ENCODE measurements at regions not wholly inside any gene's neighbourhood (a gene's known extent, or its start where the extent isn't known, plus 50 kb on each side); places are given as distances from the start of the nearest gene placed in this dataset.

GRCh38 chr1:38475624-38476005 is 384.0 kb downstream of the RRAGC start:
- ChIA-PET POLR2A (no interaction called here), CTCF (no interaction called here)
- DNase-seq: no peak
- Mint-ChIP-seq H3K27ac (no peak overlapping the region), H3K9me3 (peaks cover 3% of the 10 kb centered on the region), H3K36me3 (ENCODE audit: low read depth) (no peaks in the 10 kb centered on the region), H3K4me1 (ENCODE audit: low read depth) (peaks cover 13% of the 10 kb centered on the region), H3K27me3 (peaks cover 48% of the 10 kb centered on the region), H3K4me3 (no peak overlapping the region)
- TF ChIP-seq, protein P1, sequence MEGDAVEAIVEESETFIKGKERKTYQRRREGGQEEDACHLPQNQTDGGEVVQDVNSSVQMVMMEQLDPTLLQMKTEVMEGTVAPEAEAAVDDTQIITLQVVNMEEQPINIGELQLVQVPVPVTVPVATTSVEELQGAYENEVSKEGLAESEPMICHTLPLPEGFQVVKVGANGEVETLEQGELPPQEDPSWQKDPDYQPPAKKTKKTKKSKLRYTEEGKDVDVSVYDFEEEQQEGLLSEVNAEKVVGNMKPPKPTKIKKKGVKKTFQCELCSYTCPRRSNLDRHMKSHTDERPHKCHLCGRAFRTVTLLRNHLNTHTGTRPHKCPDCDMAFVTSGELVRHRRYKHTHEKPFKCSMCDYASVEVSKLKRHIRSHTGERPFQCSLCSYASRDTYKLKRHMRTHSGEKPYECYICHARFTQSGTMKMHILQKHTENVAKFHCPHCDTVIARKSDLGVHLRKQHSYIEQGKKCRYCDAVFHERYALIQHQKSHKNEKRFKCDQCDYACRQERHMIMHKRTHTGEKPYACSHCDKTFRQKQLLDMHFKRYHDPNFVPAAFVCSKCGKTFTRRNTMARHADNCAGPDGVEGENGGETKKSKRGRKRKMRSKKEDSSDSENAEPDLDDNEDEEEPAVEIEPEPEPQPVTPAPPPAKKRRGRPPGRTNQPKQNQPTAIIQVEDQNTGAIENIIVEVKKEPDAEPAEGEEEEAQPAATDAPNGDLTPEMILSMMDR (IDR thresholded peaks at IDR 0.05): no peak
- ATAC-seq: no peak
- intact Hi-C loops (cut with micrococcal nuclease): no loop called here

DNA sequence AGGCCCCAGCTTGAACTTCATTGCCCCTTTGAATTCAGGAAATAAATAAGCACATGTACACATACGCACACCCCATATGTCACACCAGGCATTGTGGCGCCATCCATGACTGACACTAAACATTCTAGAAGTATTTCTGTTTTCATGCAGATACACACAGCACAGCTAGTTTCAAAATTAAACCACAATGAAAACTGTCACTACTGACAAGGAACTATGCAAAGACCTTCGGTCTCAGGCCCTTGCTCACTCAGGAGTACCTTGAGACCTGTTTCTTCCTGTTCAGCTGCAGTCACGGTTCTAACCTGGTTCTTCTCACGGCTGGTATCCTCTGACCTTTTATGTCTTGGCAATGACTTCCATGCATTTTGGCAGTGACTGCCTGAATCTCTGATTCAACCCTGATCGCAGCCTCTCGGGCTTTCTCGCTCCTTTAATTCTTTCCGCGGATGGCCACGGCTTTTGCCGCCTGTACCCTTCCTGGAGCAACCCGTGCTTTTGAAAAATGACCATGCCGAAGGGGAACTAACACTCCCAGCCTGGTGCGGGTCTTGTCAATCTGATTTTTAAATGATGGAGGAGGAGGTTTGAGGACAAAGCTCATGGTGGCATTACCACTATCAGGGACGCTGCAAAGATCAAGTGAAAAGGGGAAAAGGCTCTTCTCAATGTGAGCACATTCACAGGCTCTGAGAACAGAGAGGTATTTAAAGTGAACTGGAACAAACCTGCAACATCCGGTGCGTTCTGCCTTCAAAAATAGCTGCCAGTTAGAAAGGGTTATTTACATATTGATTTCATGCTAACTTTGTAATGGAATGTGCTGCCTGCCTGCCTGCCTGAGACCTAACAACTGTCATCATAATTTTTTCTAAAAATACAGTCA is 384.6 kb downstream of the RRAGC start:
- Mint-ChIP-seq H3K4me3 (no peak overlapping the region), H3K27ac (no peak overlapping the region), H3K4me1 (ENCODE audit: low read depth) (peaks cover 13% of the 10 kb centered on the region), H3K9me3 (peaks cover 3% of the 10 kb centered on the region), H3K27me3 (peaks cover 48% of the 10 kb centered on the region), H3K36me3 (ENCODE audit: low read depth) (no peaks in the 10 kb centered on the region)
- ChIA-PET CTCF (no interaction called here), POLR2A (no interaction called here)
- peak; percentile 20 for DNase-seq
- TF ChIP-seq, protein P1 (IDR thresholded peaks at IDR 0.05): no peak
- ATAC-seq: peak; percentile 30
- intact Hi-C loops (cut with micrococcal nuclease): no loop called here

GRCh38 chr1:38466487-38466886 is 393.1 kb downstream of the RRAGC start:
- Mint-ChIP-seq H3K4me3 (no peak overlapping the region), H3K9me3 (no peaks in the 10 kb centered on the region), H3K36me3 (ENCODE audit: low read depth) (no peaks in the 10 kb centered on the region), H3K4me1 (ENCODE audit: low read depth) (no peaks in the 10 kb centered on the region), H3K27me3 (peaks cover 24% of the 10 kb centered on the region), H3K27ac (no peak overlapping the region)
- intact Hi-C loops (cut with micrococcal nuclease): no loop called here
- ChIA-PET POLR2A (no interaction called here), CTCF (no interaction called here)
- ATAC-seq (no peak), DNase-seq (no peak)
- TF ChIP-seq, protein P1 (IDR thresholded peaks at IDR 0.05): no peak

- intact Hi-C loops (cut with micrococcal nuclease): no loop called here
- no peak overlapping the region for H3K4me3 Mint-ChIP-seq
- ChIA-PET CTCF (no interaction called here), POLR2A (no interaction called here)
- H3K9me3 Mint-ChIP-seq: no peaks in the 10 kb centered on the region
- ATAC-seq (no peak), DNase-seq (no peak)
- no peaks in the 10 kb centered on the region for H3K4me1 Mint-ChIP-seq (ENCODE audit: low read depth)
- no peak overlapping the region for H3K27ac Mint-ChIP-seq
- peaks cover 19% of the 10 kb centered on the region for H3K27me3 Mint-ChIP-seq
- TF ChIP-seq, protein P1 (IDR thresholded peaks at IDR 0.05): no peak
- H3K36me3 Mint-ChIP-seq (ENCODE audit: low read depth): no peaks in the 10 kb centered on the region
Measured at GRCh38 chr1:38465460-38465859, 394.1 kb downstream of the RRAGC start.

DNA sequence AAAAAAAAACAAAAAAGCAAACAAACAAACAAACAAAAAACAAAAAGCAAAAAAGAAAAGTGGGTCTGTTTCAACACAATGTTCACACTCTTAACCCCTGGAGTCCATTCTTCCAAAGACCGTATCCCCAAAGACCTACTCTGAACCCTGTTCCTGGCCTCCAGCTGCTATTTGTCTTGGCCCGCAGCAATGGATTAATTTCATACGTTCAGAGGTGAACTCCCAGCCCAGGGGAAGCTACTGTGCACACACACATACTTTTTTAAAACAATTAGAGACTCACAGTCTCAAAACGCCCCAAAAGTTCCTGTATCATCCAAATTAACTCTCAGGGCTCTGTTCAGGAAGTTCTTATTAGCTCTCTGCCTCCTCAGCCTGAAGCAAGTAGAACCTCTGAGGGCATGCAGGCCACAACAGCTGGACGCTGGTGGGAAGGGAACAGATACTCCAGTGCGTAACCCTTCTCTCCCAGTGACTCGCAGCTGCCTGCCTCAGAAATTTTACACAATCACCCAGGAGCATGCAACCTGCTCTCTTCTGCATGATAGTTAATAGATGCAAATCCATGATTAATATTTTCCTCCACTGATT is 395.4 kb downstream of the RRAGC start:
- ChIA-PET CTCF (no interaction called here), POLR2A (no interaction called here)
- ATAC-seq: no peak
- no peak for DNase-seq
- Mint-ChIP-seq H3K4me3 (no peak overlapping the region), H3K9me3 (no peaks in the 10 kb centered on the region), H3K36me3 (ENCODE audit: low read depth) (no peaks in the 10 kb centered on the region), H3K27ac (no peak overlapping the region), H3K27me3 (peaks cover 21% of the 10 kb centered on the region), H3K4me1 (ENCODE audit: low read depth) (no peaks in the 10 kb centered on the region)
- TF ChIP-seq, protein P1 (IDR thresholded peaks at IDR 0.05): no peak
- intact Hi-C loops (cut with micrococcal nuclease): no loop called here

Data from activated CD8-positive, alpha-beta T cell treated with anti-CD3 and anti-CD28 coated beads for 36 hours (primary cell).